HG02678 (cell line): ENCODE measurements at regions not wholly inside any gene's neighbourhood (a gene's known extent, or its start where the extent isn't known, plus 50 kb on each side); places are given as distances from the start of the nearest gene placed in this dataset.

Experiments used
- ATAC-seq: cut with Tn5 transposase; IDR thresholded peaks from one replicate; pipeline ENCODE4 v1.9.1; 2021; ENCODE audit warnings: mild to moderate bottlenecking, moderate library complexity; ENCODE audit not compliant: unreplicated experiment

DNA sequence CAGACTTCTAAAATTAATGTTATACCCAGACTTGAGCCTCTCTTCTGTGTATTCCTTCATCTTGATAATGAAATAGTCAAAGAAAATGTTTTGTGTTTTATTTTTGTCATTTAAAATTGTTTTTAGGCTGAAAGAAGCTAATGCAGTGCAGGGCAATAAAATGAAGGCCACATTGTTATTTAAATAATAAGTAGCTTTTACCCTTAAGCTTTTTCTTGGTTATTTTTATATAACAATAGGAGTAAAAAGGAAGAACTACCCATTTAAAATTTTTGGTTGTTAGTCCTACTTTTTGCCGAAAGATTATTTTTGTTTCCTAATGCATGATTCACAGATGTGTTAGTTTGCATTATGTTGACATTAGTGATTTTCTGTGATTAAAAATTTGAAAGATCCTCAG is 181.0 kb upstream of the MEOX2 start:
- ATAC-seq: no peak

DNA sequence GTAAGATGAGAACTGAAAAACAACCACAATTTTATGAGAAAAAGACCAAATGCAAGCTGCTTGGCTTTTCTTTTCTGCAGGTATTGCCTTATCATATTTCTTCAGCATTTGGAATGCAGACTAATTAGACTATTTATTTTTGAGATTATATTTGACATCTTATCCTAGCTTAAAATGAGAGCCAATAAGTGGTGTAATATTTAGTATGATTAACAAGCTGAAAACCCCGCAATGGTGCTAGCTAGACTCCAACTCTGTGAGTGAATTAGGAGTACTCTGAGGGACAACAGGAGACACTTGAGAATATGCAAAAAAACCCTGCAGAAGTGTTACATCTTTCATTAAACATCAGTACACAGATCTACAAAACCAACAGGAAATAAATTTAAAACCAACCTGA is 180.3 kb upstream of the MEOX2 start:
- no peak for ATAC-seq

DNA sequence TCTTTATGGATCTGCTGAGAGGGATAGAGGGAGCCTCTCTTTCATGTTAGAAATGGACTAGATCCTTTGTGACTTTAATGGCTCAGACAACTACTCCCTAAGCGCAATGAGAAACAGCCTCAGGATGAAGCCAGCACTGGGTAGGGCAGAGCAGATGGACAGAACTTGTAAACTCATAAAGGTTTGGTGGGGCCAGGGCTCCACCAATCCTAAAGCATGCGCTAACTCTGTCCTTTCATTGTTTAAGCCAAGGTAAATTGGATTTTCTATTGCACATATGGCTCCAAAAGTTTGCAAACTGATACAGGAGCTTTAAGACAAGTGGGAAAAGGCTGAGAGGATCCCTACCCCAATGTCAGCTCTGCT is 178.1 kb upstream of the MEOX2 start:
- no peak for ATAC-seq

DNA sequence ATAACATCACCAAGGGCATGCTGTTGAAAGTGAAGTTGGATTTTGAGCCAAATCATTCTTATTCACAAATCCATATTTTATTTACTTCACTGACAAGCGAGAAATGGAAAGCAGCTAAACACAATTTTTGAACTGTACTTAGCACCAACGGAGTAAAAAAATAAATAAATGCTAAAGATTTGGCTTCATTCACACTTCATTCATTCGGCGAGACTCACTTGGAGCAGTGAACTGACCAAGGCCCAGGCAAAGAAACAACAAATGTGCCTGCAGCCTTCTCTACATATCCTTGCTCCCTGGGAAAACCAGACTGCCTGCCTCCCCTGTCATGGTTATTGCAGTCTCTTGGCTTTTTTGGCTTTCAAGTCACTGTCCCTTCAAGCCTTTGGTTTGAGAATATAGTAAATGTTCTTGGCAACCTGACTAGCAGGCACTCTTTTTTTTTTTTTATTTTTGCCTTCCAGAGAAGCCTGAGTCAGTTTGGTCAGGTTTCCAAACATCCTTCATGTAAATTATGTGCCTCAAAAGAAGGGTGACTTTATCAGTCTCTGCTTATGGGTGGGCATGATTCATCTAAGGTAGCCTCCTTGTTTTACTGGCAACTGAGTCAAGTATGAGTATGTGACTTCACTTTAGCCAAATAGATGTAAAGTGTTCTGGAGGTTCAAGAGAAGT is 177.6 kb upstream of the MEOX2 start:
- ATAC-seq: no peak

DNA sequence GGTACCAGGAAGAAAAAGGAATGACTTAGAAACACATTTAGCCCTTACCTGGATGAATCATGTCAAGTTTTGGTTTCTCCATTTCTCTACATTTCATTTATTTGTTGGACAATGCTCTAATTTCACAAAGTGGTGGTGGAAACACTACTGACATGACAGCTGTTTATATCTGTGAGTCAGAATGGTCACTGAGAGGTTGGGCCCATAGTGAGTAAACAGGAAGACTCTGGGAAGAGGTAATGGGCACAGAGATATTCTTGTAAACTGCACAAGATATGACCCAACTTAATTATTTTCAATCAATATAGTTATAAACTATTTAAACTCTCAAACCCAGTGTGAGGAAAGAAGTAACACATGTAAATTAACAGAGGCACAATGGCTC is 176.3 kb upstream of the MEOX2 start:
- no peak for ATAC-seq

DNA sequence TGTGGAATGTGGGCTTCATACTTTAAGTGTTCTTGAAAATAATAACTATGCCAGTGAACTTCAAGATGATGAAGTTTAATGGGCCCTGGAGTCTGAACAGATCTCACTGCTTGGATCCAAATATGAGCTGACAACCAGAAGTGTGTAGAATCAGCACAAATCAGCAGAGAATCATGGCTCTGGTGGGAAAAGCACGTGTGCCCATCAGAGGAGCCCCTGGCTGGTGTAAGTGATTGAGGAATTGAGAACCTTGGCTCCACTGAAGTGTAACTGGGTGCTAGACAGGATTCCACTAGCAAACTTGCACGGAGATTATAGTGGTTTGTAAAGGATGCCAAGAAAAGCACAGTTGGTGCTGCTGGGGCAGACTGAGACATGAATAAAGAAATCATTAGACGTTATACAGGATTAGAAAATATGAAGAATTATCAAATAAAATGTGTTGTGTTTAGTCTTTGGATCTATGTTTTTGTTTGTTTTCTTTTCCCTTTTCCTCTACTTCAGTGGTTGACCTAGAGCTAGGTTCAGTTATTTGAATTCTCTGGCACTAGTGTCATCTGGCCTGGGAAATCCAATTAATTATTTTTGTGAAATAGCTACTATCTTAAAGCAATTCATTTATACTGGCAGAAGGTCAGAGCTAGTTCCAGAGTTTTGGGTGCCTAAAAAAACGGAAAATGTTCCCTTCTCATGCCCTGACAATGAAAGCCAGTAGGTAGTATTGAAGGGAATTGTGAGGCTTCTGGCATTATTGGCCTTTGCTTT is 175.7 kb upstream of the MEOX2 start:
- ATAC-seq: no peak

DNA sequence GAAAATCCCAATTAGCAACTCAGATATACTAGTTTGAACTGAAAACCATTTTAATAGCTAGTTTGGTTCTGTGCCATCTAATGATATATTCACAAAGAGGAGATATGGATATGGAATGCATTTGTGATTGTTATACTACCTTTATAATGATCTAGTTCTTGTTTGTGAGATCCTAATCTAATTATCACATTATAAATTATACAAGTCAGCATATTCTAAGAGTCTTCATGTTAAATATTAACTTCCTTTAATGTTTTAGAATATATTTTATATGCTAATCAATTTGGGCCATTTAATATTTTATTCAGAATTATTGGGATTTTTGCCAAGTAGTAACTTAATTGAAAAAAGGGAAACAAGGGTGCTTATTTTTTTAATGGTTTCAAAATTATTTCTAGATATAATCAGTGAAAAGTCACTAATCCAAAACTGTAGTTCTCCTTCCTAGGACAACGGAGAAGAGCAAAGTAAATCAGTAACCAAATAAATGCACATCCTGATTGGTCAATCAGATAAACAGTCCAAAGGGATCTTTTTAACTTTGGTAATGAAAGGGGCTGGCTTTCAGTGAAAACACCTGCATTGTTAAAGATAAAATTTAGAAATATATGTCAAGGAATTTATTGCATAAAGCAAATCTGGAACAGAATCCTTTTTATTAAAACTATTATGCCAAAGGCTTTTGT is 173.9 kb upstream of the MEOX2 start:
- no peak for ATAC-seq

DNA sequence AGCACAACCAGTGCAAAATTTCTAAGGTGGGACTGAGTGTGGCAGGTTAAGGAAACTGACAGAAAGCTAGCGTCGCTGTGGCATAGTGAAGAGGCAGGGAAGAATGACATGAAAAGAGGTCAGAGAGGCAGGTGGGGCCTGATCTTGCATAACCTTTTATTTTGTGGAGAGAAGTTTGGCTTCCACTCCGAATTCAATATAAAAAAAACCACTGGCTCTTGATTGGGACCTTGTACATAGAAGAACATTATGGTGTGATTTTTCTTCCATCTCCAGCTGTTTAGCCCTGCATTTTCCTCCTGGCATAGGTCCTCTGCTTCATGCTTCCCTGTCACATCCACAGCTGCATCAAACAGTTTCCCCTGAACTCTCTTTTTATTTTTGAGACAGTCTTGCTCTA is 170.5 kb upstream of the MEOX2 start:
- no peak for ATAC-seq

DNA sequence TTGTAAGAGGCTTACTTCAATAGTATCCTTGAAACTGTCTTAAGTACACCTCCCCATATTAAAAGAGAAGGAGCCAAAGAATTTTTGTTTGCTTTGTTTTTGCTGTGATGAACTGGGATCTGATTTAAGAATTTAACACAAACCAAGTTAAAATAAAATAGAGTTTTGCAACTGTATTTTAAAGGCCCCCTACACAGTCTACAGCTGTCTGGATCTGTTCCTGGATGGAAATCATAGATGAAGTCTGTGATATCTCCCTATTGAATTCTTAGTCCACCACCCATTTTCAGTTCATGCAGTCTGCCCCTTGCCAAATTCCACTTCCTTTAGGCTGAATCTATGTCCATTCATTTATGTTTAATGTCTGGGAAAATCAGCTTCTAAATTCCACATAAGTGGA is 169.8 kb upstream of the MEOX2 start:
- ATAC-seq: no peak

DNA sequence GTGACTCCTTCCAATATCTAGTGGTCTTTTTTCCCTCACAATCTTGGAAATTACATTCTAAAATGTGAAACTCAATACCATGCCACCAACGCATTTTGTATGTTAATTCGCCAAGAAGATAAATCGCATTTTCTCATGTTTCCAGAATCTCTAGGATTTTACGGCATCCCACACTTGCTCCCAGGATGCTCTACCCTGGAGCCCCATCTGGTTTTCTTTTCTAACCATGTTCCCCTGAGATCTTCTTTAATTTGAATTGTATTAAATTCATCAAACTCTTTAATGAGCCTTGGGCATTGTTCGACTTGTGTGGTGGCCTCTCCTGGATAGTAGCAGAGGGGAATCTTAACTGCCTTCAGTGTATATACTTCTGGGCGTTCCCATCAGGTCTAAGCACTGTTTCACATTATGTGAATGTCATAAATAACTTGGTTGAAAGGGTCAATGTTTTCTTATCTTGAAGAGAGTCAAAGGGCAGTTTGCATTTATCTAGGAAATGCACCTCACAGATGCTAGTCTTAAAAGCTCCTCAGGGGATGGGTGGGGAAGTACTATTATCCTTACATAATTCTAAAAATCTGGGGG is 169.1 kb upstream of the MEOX2 start:
- ATAC-seq: no peak

DNA sequence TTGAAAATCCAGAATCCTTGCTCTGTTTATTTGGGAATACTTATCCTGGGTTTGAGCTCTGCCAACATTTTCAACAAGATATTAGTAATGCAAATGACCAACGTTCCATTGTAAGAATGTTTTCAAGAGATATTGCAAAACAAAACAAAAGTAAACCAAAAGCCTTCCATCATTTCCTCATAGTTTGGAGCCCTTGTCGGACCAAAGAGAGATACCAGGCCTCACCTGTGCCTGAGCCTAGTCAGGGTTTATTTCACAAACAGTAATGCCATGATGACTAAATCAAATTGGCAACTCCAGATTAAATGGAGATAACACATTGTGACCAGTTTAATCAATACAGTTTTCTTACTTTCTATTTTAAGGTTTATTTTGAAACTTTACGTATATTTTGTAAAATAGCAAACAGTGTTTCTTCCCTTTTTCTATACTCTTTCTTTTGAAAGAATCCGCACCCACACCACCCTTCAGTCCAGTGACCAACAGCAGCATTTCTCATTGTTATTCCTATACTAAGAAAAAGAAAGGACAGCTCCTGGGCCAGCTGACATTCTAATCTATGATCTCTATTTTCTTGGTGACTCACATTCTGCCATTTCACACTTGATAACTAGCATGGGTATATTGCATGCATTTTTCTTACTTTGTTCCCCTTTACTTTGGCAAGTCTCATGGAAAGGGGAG is 168.5 kb upstream of the MEOX2 start:
- ATAC-seq: no peak

DNA sequence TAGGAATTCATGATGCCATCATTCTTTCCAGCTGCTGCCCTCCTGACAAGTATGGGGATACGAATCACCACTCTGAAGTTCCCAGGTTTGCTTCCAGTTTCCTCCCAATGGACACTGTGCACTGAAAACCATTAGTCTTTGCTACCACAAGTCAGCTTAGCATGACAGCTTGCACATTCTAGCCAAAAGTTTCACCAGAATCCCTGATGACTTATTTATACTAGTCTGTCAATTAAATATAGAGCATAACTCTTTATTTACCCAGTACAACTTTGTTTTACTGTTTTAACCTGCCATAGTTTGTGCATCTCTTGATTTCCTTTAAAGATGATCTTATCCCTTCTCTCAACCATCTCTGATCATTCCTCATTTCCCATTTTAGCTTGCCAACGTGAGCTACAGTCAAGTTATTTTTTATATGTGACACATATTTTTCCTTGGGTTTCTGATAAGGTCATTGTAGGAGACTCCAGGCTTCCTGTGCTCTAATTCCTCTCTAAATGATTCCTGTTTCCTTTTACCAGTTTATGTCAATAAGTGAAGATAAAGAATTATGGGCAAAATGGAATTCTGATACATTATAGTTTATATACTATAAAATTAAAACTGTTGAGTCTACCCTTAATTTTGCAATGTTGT is 167.5 kb upstream of the MEOX2 start:
- ATAC-seq: no peak

DNA sequence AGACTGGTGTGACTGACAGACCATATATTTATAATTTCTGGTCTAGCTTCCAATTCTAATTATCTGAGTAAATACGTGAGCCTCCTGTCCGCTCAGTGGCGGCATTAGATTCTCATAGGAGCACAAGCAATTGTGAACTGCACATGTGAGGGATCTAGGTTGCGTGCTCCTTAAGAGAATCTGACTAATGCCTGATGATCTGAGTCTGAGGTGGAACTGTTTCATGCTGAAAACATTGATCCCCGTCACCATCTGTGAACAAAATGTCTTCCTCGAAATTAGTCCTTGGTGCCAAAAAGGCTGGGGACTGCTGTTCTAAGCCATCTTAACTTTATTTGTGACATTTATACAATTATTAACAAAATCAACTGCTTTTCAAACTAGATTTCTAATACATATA is 164.7 kb upstream of the MEOX2 start:
- no peak for ATAC-seq

DNA sequence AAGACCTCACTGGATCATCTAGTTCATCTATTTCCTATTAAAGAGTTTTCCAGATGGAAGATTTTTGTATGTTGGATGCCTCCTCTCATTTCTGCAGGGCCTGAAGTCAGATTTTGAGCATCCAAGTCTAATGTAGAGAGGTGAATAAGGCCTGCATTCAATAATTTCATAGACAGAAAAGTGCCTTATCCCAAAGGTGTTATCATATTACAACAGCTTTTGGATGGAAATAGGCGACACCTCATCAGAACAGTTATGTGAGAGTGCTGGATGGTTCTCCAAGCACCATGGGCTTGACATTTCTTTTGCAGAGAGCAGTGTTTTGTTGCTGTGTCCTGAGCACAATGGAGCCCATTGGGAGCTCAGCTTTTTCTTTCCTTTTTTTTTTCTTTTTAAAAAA is 162.4 kb upstream of the MEOX2 start:
- no peak for ATAC-seq

DNA sequence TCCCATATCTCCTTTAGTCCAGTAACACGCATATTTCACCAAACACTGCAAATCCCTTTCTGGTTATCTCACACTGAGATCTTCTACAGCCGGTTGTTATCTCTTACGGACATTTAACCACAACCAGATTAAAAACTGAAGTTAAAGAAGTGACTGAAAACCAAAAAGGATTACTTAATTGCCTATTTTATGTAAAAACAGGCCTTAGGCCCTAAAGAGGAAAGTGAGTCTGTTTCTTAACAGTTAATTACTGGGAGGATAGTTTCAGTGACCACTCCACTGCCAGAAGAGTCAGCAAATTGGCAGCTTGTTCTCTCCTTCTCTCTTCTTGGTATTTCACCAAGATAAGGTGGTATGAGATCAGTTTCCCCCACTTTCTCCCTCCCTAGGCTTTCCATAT is 161.9 kb upstream of the MEOX2 start:
- ATAC-seq: no peak

DNA sequence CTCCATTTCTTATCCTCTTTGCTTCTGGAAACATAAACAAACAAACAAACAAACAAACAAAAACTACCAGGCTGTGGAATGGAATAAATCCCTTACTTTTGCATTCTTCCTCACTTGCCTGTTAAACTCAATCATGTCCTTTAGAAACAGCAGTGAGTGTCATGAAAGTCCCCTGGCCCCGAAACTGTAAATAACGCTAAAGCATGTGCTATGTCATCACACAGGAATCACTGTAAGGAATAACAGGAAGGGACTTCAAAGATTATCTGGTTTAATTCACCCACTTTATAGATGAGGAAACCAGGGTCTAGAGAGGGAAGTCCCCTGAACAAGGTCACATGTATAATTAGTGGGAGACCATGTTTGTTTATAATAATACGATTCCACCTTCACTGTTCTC is 159.4 kb upstream of the MEOX2 start:
- ATAC-seq: no peak

DNA sequence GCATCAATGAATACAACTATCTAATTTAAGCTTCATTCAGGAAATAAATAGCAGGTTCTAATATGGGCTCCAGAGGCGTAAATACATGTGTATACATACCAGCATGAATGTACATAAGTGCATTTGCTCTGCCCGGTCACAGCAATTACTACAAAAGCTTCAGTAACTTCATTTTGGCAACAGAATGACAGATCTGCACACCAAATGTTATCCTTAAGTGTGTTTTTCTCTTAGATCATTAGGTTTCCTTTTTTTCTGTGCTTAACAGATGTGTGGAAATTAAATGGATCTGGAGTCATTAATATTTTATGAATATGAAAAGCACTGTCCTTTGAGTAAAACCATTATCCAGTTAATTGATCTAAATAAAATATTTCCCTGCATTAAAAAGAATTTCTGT is 159.0 kb upstream of the MEOX2 start:
- ATAC-seq: no peak

DNA sequence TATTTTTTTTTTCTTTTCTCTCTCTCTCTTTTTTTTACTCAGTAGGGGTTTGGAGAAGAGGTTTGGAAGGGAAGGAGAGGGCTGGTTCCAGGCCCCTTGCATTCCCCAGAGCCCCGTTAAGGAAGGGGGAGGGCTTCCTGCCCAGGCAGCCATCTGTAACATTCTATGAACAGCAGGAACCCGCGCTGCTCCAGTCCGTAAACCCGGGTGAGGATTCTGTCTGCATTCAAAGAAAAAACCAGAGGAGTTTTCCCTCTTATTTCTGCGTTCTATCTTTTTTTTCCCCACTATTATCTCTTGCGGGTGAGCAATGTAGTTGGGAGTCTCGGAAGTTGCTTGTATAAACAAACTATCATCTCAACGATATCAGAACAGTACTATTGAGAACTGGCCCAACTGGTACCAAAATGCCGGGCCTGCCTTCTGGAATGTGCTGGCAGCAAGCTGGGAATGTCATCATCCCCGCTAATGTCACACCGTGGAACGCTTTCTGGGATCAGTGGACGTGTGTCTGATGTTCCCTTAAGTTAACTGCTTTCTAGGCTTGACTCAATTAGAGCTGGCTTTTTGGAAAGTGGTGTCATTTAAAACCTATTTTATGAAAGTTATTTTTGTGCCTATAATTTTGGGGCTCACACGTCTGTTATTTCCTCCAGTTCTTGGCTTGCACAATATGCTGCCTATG is 153.1 kb upstream of the MEOX2 start:
- no peak for ATAC-seq

DNA sequence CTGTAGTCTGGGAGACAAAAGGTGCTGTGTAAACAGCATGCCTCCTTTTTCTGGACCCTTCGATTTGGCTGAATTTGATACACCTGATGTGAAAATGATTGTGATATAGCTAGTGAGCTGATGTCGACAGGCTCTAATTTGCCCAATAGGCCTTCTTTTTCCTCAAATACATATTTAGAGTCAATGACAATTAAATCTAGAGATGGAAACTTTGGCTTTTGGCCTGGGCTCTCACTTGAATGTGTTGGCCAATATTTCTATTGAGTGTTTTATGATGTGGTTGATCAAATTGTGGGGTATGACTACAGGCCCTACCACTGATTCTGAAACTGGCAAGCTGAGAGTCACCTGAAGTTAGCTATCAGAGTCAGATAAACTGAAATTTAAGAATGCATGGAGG is 151.8 kb upstream of the MEOX2 start:
- ATAC-seq: no peak

DNA sequence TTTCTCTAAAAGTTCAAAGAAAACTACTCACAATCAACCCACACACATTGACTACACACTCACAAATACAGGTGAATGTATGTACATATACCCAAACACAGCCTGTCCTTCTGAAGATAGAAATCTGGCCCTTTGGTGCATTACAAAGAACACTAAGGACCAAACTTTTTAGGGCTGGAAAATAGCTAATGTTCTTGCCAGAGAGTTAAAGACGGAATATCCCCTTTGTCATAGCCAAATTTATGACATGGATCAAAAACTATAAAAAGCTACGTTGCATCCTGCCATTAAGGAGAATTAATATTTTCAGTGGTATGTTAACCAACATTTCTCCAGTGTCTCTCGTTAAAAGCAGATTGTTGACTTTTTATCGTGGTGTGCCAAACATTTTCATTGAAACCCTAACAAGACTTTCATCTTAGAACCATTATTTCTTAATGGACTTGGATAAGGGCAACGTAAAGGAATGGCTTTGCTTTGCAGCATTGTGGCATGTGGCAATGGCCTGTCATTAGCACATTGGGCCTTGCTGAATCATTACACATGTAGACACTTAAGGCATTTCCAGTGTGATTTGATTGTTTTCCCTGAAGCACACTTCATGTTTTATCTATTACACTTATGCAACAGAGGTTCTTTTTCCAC is 150.9 kb upstream of the MEOX2 start:
- ATAC-seq: no peak
